Superior temporal gyrus (tissue), 1 donor: ENCODE measurements at regions not wholly inside any gene's neighbourhood (a gene's known extent, or its start where the extent isn't known, plus 50 kb on each side); places are given as distances from the start of the nearest gene placed in this dataset.
"Not testable (repeated sequence)": the region's sequence is repeated elsewhere in the genome, so short reads cannot be mapped to it uniquely, and the experiment has no call there.

Experiments
- DNase-seq: peaks from one replicate; pipeline ENCODE4 v3.0.0-alpha.2; 2016; ENCODE audit errors: extremely low spot score

- DNase-seq = no peak
These were observed 54.6 kb downstream of the DKK1 start for GRCh38 chr10:52368725-52369124.

- DNase-seq = not testable (repeated sequence)
These were observed 60.1 kb downstream of the DKK1 start for GRCh38 chr10:52374207-52374606.

GRCh38 chr10:52376694-52377354 lies 62.7 kb downstream of the DKK1 start:
- DNase-seq = no peak

GRCh38 chr10:52378124-52378523 lies 64.0 kb downstream of the DKK1 start:
- DNase-seq = no peak

- no peak for DNase-seq
These were observed 65.2 kb downstream of the DKK1 start for GRCh38 chr10:52379287-52379686.

GRCh38 chr10:52383088-52383487 lies 69.0 kb downstream of the DKK1 start:
- no peak for DNase-seq

GRCh38 chr10:52387744-52388143 lies 73.7 kb downstream of the DKK1 start:
- DNase-seq = no peak

GRCh38 chr10:52390388-52390787 lies 76.3 kb downstream of the DKK1 start:
- no peak for DNase-seq

GRCh38 chr10:52391927-52392602 lies 78.0 kb downstream of the DKK1 start:
- DNase-seq = no peak

GRCh38 chr10:52394246-52394645 lies 80.2 kb downstream of the DKK1 start:
- no peak for DNase-seq

- DNase-seq = no peak
These were observed 86.5 kb downstream of the DKK1 start for GRCh38 chr10:52400562-52400961.

GRCh38 chr10:52403801-52404200 lies 89.7 kb downstream of the DKK1 start:
- not testable (repeated sequence) for DNase-seq

GRCh38 chr10:52409195-52409594 lies 95.1 kb downstream of the DKK1 start:
- DNase-seq = no peak

GRCh38 chr10:52409928-52410327 lies 95.8 kb downstream of the DKK1 start:
- DNase-seq = no peak

GRCh38 chr10:52410916-52411315 lies 96.8 kb downstream of the DKK1 start:
- DNase-seq = no peak

GRCh38 chr10:52419281-52419680 lies 105.2 kb downstream of the DKK1 start:
- no peak for DNase-seq

GRCh38 chr10:52420656-52421055 lies 106.6 kb downstream of the DKK1 start:
- no peak for DNase-seq

- DNase-seq = no peak
These were observed 109.3 kb downstream of the DKK1 start for GRCh38 chr10:52423369-52423768.

GRCh38 chr10:52424341-52424740 lies 110.3 kb downstream of the DKK1 start:
- no peak for DNase-seq

GRCh38 chr10:52434734-52435133 lies 120.7 kb downstream of the DKK1 start:
- no peak for DNase-seq

GRCh38 chr10:52436664-52437063 lies 122.6 kb downstream of the DKK1 start:
- DNase-seq = no peak

GRCh38 chr10:52437205-52437646 lies 123.1 kb downstream of the DKK1 start:
- no peak for DNase-seq

GRCh38 chr10:52438119-52438518 lies 124.0 kb downstream of the DKK1 start:
- DNase-seq = no peak
